T-helper 9 cell (primary cell): ENCODE measurements at regions not wholly inside any gene's neighbourhood (a gene's known extent, or its start where the extent isn't known, plus 50 kb on each side); places are given as distances from the start of the nearest gene placed in this dataset.

ENCODE experiments used
- DNase-seq: peaks from one replicate; pipeline ENCODE4 v3.0.0-alpha.2; 2020

DNA sequence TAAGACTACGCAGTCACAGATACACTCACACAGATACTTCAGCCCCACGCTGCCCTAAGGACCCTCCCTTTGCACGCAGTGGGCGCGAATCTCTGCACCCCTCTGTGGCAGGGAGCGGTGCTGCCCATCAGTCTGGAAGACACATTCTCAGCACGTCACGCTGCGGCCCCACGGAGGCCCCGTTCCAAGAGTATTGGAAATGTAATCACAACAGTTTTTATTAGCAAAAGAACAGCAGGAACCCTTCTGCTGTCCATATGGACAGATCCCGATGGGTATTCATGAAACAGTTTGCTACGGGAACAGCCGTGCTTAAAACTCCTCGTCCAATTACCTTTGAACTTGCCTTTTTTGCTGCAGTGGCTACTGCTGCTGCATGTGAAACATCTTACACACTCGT, 131.0 kb downstream of the RPS24 start:
- DNase-seq = no peak

DNA sequence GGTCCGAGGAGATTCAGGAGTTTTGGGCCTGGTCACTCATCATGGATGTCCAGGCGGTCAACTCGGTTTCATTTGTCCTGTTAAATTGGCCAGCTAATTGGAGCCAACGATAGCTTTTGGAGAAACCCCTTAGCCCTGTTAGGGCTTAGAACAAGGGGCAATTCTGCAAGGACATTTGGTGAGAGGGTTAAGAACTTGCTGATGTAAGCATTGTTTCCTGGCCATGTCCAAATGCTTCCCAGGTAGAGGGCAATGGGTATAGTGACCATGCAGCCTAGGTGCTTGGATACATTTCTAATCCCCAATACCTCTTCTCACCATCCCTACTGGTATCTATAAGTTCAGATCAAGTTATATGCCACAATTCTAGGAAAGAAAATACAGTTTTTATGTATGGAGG, 131.5 kb downstream of the RPS24 start:
- DNase-seq = no peak

DNA sequence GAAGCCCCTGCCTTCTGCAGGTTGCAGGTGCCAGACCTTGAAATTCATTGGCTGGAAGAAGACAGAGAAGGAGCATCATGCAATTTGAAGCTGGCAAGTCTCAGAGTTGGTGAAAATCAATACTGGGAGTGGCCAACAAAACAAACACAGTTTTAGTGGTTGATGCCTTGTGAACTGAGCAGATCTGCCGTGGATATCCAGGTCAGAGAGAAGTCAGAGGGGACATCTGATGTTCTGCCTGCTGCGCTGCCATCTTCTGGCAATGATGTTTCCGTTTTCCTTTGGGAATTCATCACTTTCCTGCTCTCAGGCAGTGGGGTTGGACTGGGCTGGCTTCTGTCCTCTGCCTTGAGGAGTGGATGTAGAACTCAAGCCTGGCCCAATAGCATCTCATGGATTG, 132.0 kb downstream of the RPS24 start:
- DNase-seq = no peak

GRCh38 chr10:78166261-78166660, 132.6 kb downstream of the RPS24 start:
- DNase-seq = no peak

GRCh38 chr10:78169214-78169613, 135.6 kb downstream of the RPS24 start:
- no peak for DNase-seq

DNA sequence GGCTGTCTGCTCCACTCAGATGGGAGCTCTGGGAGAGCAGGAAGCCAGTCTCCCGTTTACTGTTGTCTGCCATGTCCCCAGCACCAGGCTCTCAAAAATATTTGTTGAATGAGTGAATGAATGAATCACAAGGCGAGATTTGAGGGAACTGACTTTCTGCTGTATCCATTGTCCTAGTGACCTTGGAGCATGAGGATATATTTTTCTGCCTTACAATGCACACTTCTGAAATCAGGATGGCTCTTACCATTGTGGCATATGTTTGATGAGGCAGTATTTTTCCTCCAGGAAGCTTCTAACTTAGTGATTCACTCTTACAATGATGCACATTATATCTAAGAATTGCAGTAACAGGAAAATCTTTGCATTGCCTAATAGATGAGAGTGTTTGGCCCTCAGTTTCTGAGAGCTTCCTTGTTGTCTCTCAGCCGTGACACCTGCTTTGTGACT, 136.4 kb downstream of the RPS24 start:
- no peak for DNase-seq

- no peak for DNase-seq
These were observed 138.2 kb downstream of the RPS24 start for GRCh38 chr10:78171633-78172400.

GRCh38 chr10:78173360-78174015, 139.8 kb downstream of the RPS24 start:
- DNase-seq = no peak

- DNase-seq = no peak
These were observed 141.9 kb downstream of the RPS24 start for GRCh38 chr10:78175444-78176015.

DNA sequence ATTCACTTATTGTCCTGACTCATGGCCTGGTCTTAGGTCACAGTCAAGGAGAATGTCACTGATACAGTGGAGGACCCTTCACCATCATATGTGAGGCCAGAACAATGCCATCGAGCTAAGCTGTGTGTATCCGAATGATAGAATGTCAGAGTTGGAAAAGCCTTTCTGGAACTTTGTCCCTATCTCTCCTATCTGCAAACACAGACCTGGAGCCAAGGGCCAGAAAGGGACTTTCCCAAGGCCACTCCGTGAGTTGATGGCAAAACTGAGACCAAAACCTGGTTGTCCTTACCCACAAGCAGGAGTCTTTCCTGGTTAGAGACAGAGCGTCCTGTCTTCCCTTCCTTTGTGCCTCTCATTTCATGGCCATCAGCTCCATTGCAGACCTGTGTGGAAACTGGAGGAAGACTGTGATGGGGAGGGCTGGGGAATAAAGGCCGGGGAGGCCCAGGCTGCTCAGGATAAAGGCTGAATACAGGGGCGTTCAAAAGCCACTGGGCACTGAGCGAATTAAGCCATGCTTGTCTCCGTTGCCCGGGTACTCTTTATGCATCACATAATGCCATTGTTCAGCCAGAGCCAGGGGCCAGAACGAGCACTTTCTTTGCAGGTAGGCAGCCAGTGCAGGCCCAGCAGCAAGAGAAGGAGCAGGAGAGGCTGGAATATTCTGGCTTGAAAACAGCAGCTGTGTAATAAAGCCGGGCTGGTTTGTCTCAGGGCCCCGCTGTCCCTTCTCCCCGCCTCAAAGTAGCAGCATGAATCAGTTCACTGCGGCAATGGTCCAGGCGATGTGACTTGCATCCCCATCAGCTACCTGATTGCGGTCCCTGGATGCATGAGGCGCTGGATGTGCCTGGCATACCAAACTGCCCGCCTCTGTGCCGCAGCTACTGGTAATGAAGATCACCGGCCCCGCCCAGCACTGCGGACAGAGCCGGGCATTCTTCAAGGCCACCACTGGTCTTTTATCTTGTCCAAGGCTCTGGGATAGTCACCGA, 143.0 kb downstream of the RPS24 start:
- no peak for DNase-seq

DNA sequence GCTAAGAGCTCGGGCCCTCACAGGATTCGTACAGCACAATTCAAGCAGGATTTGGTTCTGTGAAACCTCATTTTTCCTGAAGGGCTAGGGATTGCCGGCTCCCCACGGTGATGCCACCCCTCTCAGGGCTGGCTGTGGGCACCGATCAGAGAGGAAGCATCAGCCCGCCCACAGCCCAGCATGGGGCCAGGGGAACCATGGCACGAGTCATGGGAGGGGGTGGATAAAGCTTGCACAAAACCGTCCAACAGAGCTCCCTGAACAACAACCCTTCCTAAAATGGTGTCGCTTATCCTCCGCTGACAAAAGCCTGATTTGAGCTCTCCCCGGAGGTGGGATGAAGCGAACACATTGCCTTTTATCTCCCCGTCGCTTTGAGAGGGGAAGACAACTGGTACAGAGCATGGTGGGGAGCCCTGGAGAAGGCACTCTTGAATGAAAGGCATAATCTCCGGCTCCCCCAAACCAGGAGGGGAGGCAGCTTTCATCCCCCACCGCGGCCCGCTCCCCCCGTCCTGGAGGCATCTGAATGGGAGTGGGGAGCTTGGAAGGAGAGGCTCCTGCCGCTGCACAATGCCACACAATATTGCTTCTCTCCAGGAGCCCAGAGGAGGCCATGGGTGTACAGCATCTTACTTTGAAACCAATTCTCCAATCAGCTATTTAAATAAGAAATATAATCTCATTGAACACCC, 144.0 kb downstream of the RPS24 start:
- DNase-seq = no peak

DNA sequence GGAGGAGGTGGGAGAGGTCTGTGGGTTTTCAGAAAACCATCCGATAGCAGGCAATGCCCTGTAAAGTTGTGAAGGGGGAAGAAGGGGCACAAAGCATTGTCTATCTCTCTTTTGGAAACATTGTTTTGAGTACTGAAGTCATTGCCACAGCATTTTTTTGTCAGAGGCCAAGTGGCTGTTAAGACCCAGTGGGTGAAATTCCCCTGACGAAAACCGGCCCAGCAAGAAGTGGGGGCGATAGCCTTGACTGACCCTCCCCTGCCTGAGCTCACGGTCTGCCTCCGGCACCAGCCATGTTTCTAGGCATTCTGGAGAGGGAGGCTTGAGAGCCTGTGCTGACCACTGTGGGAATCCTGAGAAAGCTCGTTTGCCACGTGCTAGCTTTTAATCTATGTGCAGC, 144.7 kb downstream of the RPS24 start:
- no peak for DNase-seq

DNA sequence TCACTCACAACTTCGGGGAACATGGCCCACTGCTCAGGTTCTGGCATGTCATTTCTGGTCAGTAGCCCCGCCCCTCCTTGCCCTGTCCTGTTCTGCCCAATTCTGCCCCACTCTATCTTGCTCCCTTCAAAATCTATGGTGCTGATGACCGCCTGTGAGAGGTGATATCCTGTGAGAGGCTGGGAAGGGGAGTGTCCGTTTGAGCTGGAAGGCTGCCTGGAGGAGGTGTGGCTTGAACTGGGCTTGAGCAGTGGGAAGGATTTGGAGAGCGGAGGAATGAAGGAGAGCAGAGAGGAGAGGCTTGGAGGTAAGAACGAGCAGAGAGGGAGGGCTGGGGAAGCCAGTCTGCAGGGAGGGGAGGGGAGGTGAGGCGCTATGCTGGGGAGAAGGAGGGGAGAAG, 145.3 kb downstream of the RPS24 start:
- no peak for DNase-seq

- DNase-seq = no peak
These were observed 146.4 kb downstream of the RPS24 start for GRCh38 chr10:78179886-78180705.

- DNase-seq = no peak
These were observed 147.9 kb downstream of the RPS24 start for GRCh38 chr10:78181381-78182055.

DNA sequence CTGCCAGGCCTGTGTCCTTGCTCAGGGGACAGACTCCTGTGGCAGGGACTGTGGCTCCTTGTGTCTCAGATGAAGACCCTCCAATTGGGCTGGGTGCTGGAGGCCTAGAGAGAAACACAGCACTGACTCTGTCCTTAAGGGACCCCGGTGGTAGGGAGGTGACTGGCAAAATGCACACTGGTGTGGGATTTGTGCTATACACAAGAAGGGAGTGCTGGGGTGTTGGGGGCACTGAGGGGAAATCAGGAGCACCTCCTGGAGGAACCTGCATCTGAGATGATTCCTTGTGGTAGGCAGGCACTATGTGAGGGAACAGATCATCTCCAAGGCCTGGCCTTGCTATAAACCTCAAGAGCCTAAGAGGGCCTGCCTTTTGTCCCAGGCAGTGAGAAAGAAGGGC, 149.2 kb downstream of the RPS24 start:
- no peak for DNase-seq

DNA sequence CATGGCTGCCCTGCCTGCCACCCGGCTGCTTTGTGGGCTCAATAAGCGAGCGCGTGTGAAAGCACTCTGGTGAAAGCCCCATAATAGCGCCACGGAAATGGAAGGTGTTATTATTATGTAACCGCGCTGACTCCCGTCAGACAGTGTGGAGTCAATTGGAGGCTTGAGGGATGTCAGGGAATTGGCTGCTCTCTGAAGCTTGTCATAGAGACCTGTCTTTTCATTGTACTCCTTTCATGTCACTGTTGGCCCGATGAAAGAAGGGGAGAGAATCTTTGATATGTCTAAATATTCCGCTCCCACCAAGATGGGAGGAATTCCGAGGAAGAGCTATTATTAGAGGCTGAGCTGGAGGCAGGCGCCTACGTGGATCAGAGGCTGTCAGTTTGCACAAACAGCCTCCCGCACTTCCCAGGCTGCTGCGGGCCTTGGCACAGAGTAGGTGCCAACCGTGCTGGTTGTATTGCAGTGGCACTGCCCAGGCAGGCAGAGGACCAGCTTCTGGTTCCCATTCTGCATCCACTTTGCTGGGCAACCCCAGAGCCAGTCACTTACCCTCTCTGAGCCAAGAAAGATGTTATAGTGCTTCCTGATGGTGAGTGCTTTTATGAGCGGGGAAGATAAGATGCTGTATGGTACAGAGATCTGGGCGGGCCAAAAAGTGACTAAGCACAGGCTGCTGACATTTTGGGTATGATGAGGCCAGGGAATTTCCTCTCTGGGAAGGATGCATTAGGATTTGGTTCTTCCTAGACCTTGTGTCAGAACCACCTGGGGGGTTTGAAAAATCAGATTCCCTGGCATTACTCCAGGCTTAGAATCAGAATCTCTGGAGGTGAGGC, 151.4 kb downstream of the RPS24 start:
- no peak for DNase-seq

- no peak for DNase-seq
These were observed 152.0 kb downstream of the RPS24 start for GRCh38 chr10:78185693-78186055.

DNA sequence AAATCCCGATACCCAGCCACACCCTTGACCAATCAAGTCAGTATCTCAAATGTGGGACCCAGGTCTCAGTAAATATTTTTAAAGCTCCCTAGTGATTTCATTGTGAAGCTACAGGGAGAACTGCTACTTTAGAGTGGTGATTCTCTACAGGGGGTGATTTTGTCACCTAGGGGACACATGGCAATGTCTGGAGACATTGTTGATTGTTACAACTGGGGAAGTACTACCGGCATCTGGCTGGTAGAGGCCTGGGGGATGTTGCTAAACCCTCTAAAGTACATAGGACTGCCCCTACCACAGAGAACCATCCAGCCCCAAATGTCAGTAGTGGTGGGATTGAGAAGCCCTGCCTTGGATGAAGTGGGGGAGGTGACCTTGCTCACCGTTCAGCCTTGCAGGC, 152.9 kb downstream of the RPS24 start:
- DNase-seq = no peak

DNA sequence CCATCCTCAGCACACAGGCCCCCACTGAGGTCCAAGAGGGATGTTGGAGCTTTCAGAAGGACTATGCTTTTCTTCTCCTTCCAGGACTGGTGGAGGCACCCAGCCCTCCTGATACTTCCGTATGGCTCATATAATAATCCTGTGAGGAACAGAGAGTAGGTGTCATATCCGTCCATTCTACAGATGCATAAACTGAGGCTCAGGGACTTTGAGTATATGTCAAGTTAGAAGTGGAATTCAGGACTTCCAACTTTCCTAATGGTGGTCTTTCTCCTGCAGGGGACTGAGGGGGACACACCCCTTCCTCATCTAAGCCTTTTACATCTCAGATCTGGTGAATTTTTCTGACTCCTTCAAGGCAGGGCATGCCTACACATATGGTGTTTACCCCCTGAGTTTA, 153.7 kb downstream of the RPS24 start:
- no peak for DNase-seq
